ENCODE measurements at regions not wholly inside any gene's neighbourhood (a gene's known extent, or its start where the extent isn't known, plus 50 kb on each side); places are given as distances from the start of the nearest gene placed in this dataset.

- BruUV-seq (replicated peaks), result no TSS peak
- intact Hi-C loops (cut with micrococcal nuclease; ENCODE audit: unreplicated experiment), result no loop called here
- no peak for TF ChIP-seq CTCF (IDR thresholded peaks at IDR 0.05; ENCODE audit: insufficient read depth in 1 of 2, low read depth in 1 of 2, low read length in 1 of 2, severe bottlenecking in 1 of 2, unreplicated experiment in 1 of 2)
- no peak overlapping the region for H3K4me3 ChIP-seq (ENCODE audit: low read depth, low read length)
- Mint-ChIP-seq H3K9me3 (ENCODE audit: unreplicated experiment) (no peaks in the 10 kb centered on the region), H3K27ac (ENCODE audit: unreplicated experiment) (no peak overlapping the region), H3K36me3 (ENCODE audit: insufficient read depth, unreplicated experiment) (no peaks in the 10 kb centered on the region), H3K27me3 (ENCODE audit: insufficient read depth, unreplicated experiment) (no peaks in the 10 kb centered on the region), H3K4me1 (ENCODE audit: low read depth, unreplicated experiment) (peaks cover 2% of the 10 kb centered on the region), H3K4me3 (ENCODE audit: unreplicated experiment) (no peak overlapping the region)
- no peaks in the 10 kb centered on the region for H3K9me3 ChIP-seq
- CTCF ChIA-PET, result no interaction called here
- no peak for DNase-seq
- POLR2A ChIA-PET, result no interaction called here
- H3K4me1 ChIP-seq, result peaks cover 4% of the 10 kb centered on the region
- no peaks in the 10 kb centered on the region for H3K27me3 ChIP-seq (replicated peaks; ENCODE audit: control insufficient read depth, insufficient read depth, low read length)
- H3K36me3 ChIP-seq (ENCODE audit: control insufficient read depth, insufficient read depth, low read length), result no peaks in the 10 kb centered on the region
Observed at GRCh38 chr7:84658286-84658685, 463.7 kb upstream of the SEMA3A start.

- BruUV-seq (replicated peaks), result no TSS peak
- H3K9me3 Mint-ChIP-seq (ENCODE audit: unreplicated experiment), result no peaks in the 10 kb centered on the region
- no peaks in the 10 kb centered on the region for H3K9me3 ChIP-seq
- no peak overlapping the region for H3K4me3 Mint-ChIP-seq (ENCODE audit: unreplicated experiment)
- H3K27ac Mint-ChIP-seq (ENCODE audit: unreplicated experiment), result no peak overlapping the region
- H3K27me3 ChIP-seq (replicated peaks; ENCODE audit: control insufficient read depth, insufficient read depth, low read length), result no peaks in the 10 kb centered on the region
- no peak for DNase-seq
- H3K27me3 Mint-ChIP-seq (ENCODE audit: insufficient read depth, unreplicated experiment), result no peaks in the 10 kb centered on the region
- ChIA-PET CTCF (no interaction called here), POLR2A (no interaction called here)
- intact Hi-C loops (cut with micrococcal nuclease; ENCODE audit: unreplicated experiment), result no loop called here
- no peaks in the 10 kb centered on the region for H3K36me3 ChIP-seq (ENCODE audit: control insufficient read depth, insufficient read depth, low read length)
- H3K4me3 ChIP-seq (ENCODE audit: low read depth, low read length), result no peak overlapping the region
- no peaks in the 10 kb centered on the region for H3K4me1 Mint-ChIP-seq (ENCODE audit: low read depth, unreplicated experiment)
- no peaks in the 10 kb centered on the region for H3K36me3 Mint-ChIP-seq (ENCODE audit: insufficient read depth, unreplicated experiment)
- no peaks in the 10 kb centered on the region for H3K4me1 ChIP-seq
- no peak for TF ChIP-seq CTCF (IDR thresholded peaks at IDR 0.05; ENCODE audit: insufficient read depth in 1 of 2, low read depth in 1 of 2, low read length in 1 of 2, severe bottlenecking in 1 of 2, unreplicated experiment in 1 of 2)
Observed at GRCh38 chr7:84654273-84654672, 459.7 kb upstream of the SEMA3A start.

- Mint-ChIP-seq H3K4me1 (ENCODE audit: low read depth, unreplicated experiment) (no peaks in the 10 kb centered on the region), H3K27ac (ENCODE audit: unreplicated experiment) (no peak overlapping the region), H3K9me3 (ENCODE audit: unreplicated experiment) (no peaks in the 10 kb centered on the region), H3K4me3 (ENCODE audit: unreplicated experiment) (no peak overlapping the region), H3K27me3 (ENCODE audit: insufficient read depth, unreplicated experiment) (no peaks in the 10 kb centered on the region), H3K36me3 (ENCODE audit: insufficient read depth, unreplicated experiment) (no peaks in the 10 kb centered on the region)
- no peak for TF ChIP-seq CTCF (IDR thresholded peaks at IDR 0.05; ENCODE audit: insufficient read depth in 1 of 2, low read depth in 1 of 2, low read length in 1 of 2, severe bottlenecking in 1 of 2, unreplicated experiment in 1 of 2)
- Histone ChIP-seq H3K27me3 (replicated peaks; ENCODE audit: control insufficient read depth, insufficient read depth, low read length) (no peaks in the 10 kb centered on the region), H3K4me3 (ENCODE audit: low read depth, low read length) (no peak overlapping the region), H3K4me1 (no peaks in the 10 kb centered on the region; the same call in 1 of the 2 replicates), H3K36me3 (ENCODE audit: control insufficient read depth, insufficient read depth, low read length) (no peaks in the 10 kb centered on the region), H3K9me3 (no peaks in the 10 kb centered on the region)
- intact Hi-C loops (cut with micrococcal nuclease; ENCODE audit: unreplicated experiment), result no loop called here
- no TSS peak for BruUV-seq (replicated peaks)
- CTCF ChIA-PET, result no interaction called here
- POLR2A ChIA-PET, result no interaction called here
- no peak for DNase-seq
Observed at GRCh38 chr7:84651876-84652275, 457.3 kb upstream of the SEMA3A start.

Data from Caco-2 (cell line).